RCC 7860 (cell line): ENCODE measurements at regions not wholly inside any gene's neighbourhood (a gene's known extent, or its start where the extent isn't known, plus 50 kb on each side); places are given as distances from the start of the nearest gene placed in this dataset.
"Not testable (repeated sequence)": the region's sequence is repeated elsewhere in the genome, so short reads cannot be mapped to it uniquely, and the experiment has no call there.

ENCODE experiments used
- DNase-seq: peaks from one replicate; pipeline ENCODE4 v3.0.0-alpha.2; 2015; ENCODE audit warnings: low spot score
- FAIRE-seq: peaks from 2 replicates; lab custom pipeline; 2012; peaks lifted over from hg19 to GRCh38; lab: Jason Lieb, UNC

GRCh38 chr3:86887876-86888275, 103.1 kb downstream of the VGLL3 start:
- DNase-seq (no peak), FAIRE-seq (no peak)

- no peak for FAIRE-seq
These were observed 110.9 kb downstream of the VGLL3 start for GRCh38 chr3:86880066-86880465.

GRCh38 chr3:86876504-86877181, 114.3 kb downstream of the VGLL3 start:
- FAIRE-seq, DNase-seq: not testable (repeated sequence)

More at GRCh38 chr3:86880066-86880465, 110.9 kb downstream of the VGLL3 start:
- DNase-seq, result no peak

GRCh38 chr3:86874790-86875189, 116.2 kb downstream of the VGLL3 start:
- FAIRE-seq, DNase-seq: not testable (repeated sequence)

- FAIRE-seq (no peak), DNase-seq (no peak)
These were observed 121.4 kb downstream of the VGLL3 start for GRCh38 chr3:86869566-86869965.

GRCh38 chr3:86867982-86868381, 123.0 kb downstream of the VGLL3 start:
- no peak for DNase-seq
- no peak for FAIRE-seq

GRCh38 chr3:86865506-86865905, 125.4 kb downstream of the VGLL3 start:
- FAIRE-seq (no peak), DNase-seq (no peak)

- FAIRE-seq (no peak), DNase-seq (no peak)
These were observed 134.2 kb downstream of the VGLL3 start for GRCh38 chr3:86856711-86857110.

GRCh38 chr3:86849991-86850390, 141.0 kb downstream of the VGLL3 start:
- FAIRE-seq (no peak), DNase-seq (no peak)

GRCh38 chr3:86845726-86846125, 145.2 kb downstream of the VGLL3 start:
- DNase-seq, result no peak
- no peak for FAIRE-seq

- DNase-seq, result no peak
These were observed 152.0 kb downstream of the VGLL3 start for GRCh38 chr3:86838927-86839326.

GRCh38 chr3:86837871-86838270, 153.1 kb downstream of the VGLL3 start:
- DNase-seq (no peak), FAIRE-seq (no peak)

More at GRCh38 chr3:86838927-86839326, 152.0 kb downstream of the VGLL3 start:
- FAIRE-seq, result no peak

- FAIRE-seq, result no peak
- no peak for DNase-seq
These were observed 160.4 kb downstream of the VGLL3 start for GRCh38 chr3:86830566-86830965.

- no peak for DNase-seq
- FAIRE-seq, result no peak
These were observed 162.2 kb downstream of the VGLL3 start for GRCh38 chr3:86828751-86829150.

GRCh38 chr3:86827582-86827981, 163.4 kb downstream of the VGLL3 start:
- not testable (repeated sequence) for FAIRE-seq, DNase-seq

GRCh38 chr3:86826292-86826691, 164.7 kb downstream of the VGLL3 start:
- DNase-seq (no peak), FAIRE-seq (no peak)

GRCh38 chr3:86815880-86816279, 175.1 kb downstream of the VGLL3 start:
- FAIRE-seq, result no peak
- no peak for DNase-seq

GRCh38 chr3:86814918-86815655, 175.9 kb downstream of the VGLL3 start:
- FAIRE-seq, result no peak
- no peak for DNase-seq

GRCh38 chr3:86814321-86814720, 176.6 kb downstream of the VGLL3 start:
- no peak for FAIRE-seq
- no peak for DNase-seq

- FAIRE-seq (no peak), DNase-seq (no peak)
These were observed 189.0 kb downstream of the VGLL3 start for GRCh38 chr3:86801921-86802320.

GRCh38 chr3:86801066-86801465, 189.9 kb downstream of the VGLL3 start:
- DNase-seq (no peak), FAIRE-seq (no peak)

GRCh38 chr3:86800116-86800515, 190.8 kb downstream of the VGLL3 start:
- no peak for DNase-seq

More at GRCh38 chr3:86800116-86800515, 190.8 kb downstream of the VGLL3 start:
- no peak for FAIRE-seq
